Left forelimb (tissue), 1 donor: ENCODE measurements at regions not wholly inside any gene's neighbourhood (a gene's known extent, or its start where the extent isn't known, plus 50 kb on each side); places are given as distances from the start of the nearest gene placed in this dataset.

ENCODE experiments used
- DNase-seq: peaks from one replicate; pipeline ENCODE4 v3.0.0-alpha.2; 2018; ENCODE audit warnings: low spot score

- DNase-seq: no peak
These were observed 216.4 kb upstream of the DPP6 start for GRCh38 chr7:153835712-153836265.

DNA sequence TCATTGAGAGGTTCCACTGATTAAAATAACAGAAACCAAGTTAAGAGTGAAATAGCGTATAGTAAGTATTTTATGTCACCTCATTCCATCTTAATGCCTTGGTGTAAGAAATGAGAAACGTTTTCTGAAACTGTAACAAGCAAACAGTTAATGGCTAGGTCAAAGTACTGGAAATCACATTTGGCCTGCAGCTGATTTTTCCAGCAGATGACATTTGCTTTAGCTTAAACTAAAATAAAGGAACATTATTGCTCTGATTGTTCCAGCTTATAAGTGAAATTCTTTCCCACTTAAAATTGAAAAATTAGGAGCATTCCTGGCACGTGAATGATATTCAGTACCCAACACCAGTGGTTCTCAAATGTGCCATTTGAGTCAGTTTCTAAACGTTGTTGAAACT lies 213.6 kb upstream of the DPP6 start:
- DNase-seq: no peak

GRCh38 chr7:153840861-153841260 lies 211.3 kb upstream of the DPP6 start:
- no peak for DNase-seq

GRCh38 chr7:153847828-153848227 lies 204.4 kb upstream of the DPP6 start:
- DNase-seq: no peak

- DNase-seq: no peak
These were observed 199.9 kb upstream of the DPP6 start for GRCh38 chr7:153852261-153852660.

GRCh38 chr7:153858355-153858754 lies 193.8 kb upstream of the DPP6 start:
- DNase-seq: no peak

- no peak for DNase-seq
These were observed 193.0 kb upstream of the DPP6 start for GRCh38 chr7:153859239-153859638.

GRCh38 chr7:153886506-153887441 lies 165.4 kb upstream of the DPP6 start:
- peak; percentile 69 for DNase-seq

- DNase-seq: peak; percentile 68
These were observed 164.2 kb upstream of the DPP6 start for GRCh38 chr7:153887749-153888569.

DNA sequence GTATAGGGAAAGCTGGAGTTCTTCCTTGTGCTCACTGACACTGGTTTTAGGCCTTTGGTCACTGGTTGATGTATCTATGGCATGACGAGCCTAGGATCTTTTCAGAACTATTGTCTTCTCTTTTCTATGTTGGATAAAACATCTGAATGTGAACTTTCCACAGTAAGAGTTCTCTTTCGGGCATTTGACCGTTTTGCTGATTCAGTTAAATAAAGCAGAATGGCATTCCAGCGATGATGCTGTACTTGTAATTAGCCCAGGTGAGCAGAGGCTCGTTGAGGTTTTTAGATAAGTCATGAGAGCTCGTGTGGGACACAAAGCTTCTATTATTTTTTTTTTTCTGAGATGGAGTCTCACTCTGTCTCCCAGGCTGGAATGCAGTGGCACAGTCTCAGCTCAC lies 160.2 kb upstream of the DPP6 start:
- DNase-seq: no peak

DNA sequence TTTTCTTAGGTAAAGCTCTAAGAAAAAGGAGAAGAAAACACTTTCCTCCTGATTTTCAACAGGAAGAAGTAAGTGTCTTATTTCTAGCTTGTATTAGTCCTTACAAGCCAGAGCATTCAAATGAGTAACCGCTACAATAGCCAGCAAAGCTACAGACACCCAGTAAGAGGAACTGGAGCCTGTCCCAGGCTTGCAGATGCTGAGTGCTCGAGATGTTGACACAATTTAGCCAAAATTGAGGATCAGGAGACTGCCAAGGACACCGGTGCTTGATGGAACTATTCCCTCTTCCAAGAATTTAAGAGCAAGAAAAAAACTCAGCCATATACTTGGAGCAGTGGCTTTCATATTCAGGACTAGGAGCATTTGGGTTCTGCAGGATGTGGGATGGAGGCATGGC lies 149.3 kb upstream of the DPP6 start:
- DNase-seq: no peak

GRCh38 chr7:153912211-153912610 lies 140.0 kb upstream of the DPP6 start:
- DNase-seq: no peak

- no peak for DNase-seq
These were observed 132.1 kb upstream of the DPP6 start for GRCh38 chr7:153920126-153920525.

DNA sequence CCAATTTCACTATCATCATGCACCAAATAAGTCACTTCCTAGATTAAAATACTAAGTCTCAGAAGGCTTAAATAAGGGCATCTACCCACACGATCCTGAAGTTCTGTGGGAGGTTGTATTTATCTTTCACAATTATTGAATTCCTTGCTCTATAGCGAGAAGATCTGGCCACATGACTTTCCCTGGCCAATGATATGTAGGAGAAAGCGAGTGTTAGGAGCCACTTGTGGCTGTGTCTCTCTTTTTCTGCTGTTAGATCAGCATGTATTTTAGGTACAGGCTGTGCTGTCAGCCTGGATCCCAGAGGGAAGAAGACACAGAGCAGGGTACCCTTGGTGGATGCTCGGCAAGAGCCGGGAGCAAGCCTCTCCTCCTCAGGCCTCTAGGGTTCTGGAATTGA lies 131.3 kb upstream of the DPP6 start:
- DNase-seq: no peak

GRCh38 chr7:153921408-153921807 lies 130.8 kb upstream of the DPP6 start:
- no peak for DNase-seq

DNA sequence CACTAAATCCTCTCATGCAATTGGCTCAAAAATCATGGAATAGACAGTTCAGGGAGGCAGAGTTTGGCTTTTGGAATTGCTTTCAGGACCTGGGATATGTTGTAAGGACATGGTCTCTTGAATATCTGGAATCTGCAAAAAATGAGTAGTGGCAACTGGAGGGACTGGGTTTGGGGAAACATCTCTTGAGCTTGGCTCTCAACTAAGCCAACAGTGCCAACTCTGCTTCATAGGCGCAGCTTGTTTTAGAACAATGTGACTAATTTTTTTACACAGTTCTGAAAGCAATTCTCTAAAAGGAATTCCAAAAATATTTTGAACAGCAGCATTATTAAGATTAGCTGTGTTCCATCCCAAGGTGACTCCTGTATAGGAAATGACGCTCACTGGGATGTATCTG lies 121.5 kb upstream of the DPP6 start:
- DNase-seq: no peak

DNA sequence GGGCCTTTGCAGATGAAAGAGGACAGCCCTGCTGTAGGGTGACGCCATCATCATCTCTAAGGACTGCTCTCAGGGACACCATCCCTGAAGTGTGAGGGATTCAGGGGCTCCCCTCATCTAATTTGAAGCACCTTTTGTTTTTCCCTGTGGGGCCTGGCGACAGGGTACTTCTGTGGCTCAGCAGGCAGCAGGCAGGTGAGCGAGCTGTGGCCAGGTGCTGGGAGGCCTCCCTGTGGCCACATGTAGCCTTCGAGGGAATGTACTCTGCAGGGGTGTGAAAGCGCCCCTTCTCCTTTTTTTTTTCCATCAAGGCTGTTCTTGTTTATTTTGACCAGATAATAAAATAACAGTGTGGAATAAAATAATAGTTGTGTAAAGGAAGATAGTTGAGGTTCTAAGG lies 118.2 kb upstream of the DPP6 start:
- DNase-seq: no peak

GRCh38 chr7:153934629-153935028 lies 117.6 kb upstream of the DPP6 start:
- no peak for DNase-seq

GRCh38 chr7:153935095-153935494 lies 117.1 kb upstream of the DPP6 start:
- DNase-seq: no peak

DNA sequence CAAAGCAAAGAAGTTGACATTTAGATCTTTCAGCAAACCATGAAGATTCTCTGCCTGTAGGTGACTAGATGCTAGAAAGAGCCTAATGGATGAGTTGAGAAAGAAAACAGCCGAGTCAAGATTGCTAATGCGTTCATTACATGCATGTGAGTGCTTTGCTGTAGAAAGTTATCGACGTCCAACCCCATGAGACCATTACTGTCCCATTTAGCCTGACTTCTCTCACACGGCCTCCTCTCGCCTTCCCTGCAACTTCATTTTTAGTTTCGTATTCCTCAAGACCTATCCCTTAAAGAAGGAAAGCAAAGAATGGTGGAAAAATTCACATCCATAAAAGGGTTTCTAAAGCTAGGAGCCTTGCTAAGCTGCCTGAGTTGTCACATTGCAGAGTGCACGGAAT lies 113.7 kb upstream of the DPP6 start:
- no peak for DNase-seq

- no peak for DNase-seq
These were observed 113.0 kb upstream of the DPP6 start for GRCh38 chr7:153939177-153939576.

- no peak for DNase-seq
These were observed 112.5 kb upstream of the DPP6 start for GRCh38 chr7:153939654-153940053.

DNA sequence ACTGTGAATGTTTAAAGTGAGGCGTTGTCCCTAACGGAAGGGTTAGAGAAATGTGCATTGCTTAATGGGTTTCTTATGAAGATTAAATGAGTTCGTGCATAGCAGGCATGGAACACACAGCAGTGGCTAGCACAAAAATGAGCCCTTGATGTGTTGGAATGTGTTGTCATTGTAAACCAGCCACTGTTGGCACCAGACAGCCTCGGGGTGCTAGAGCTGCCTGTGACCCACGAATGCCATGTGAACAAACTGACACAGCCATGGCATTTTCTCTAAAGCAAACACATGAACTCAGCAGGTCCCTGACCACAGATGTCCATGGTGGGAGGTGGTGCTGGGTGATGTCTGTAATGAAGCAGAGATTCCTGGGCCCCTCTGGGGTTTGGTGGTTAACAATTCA lies 111.1 kb upstream of the DPP6 start:
- DNase-seq: no peak
